ENCODE measurements at regions not wholly inside any gene's neighbourhood (a gene's known extent, or its start where the extent isn't known, plus 50 kb on each side); places are given as distances from the start of the nearest gene placed in this dataset.

DNA sequence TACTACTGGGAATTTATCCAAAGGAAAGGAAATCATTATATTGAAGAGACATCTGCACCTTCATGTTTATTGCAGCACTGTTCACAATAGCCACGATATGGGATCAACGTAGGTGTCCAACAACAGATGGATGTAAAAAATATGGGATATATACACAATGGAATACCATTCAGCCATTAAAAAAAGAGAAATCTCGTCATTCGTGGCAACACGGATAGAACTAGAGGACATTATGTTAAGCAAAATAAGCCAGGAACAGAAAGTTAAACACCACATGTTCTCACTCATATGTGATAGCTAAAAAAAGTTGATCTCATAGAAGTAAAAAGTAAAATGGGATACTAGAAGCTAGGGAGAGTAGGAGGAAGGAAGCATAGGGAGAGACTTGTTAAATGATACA, 82.9 kb upstream of the CLMN start:
- TF ChIP-seq, protein P1, sequence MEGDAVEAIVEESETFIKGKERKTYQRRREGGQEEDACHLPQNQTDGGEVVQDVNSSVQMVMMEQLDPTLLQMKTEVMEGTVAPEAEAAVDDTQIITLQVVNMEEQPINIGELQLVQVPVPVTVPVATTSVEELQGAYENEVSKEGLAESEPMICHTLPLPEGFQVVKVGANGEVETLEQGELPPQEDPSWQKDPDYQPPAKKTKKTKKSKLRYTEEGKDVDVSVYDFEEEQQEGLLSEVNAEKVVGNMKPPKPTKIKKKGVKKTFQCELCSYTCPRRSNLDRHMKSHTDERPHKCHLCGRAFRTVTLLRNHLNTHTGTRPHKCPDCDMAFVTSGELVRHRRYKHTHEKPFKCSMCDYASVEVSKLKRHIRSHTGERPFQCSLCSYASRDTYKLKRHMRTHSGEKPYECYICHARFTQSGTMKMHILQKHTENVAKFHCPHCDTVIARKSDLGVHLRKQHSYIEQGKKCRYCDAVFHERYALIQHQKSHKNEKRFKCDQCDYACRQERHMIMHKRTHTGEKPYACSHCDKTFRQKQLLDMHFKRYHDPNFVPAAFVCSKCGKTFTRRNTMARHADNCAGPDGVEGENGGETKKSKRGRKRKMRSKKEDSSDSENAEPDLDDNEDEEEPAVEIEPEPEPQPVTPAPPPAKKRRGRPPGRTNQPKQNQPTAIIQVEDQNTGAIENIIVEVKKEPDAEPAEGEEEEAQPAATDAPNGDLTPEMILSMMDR (IDR thresholded peaks at IDR 0.05; ENCODE audit: low read depth, low read length, missing input control): no peak
- TF ChIP-seq ZBTB33 (IDR thresholded peaks at IDR 0.05): no peak
- TF ChIP-seq RXRA (IDR thresholded peaks at IDR 0.05): no peak

All from liver (tissue), 3 donors.